RWPE2 (cell line): ENCODE measurements at regions not wholly inside any gene's neighbourhood (a gene's known extent, or its start where the extent isn't known, plus 50 kb on each side); places are given as distances from the start of the nearest gene placed in this dataset.

Source experiments
- ATAC-seq: fragments of 200-7000 bp; cut with Tn5 transposase; 3 replicates; pipeline ENCODE4 v1.9.1; 2021; ENCODE audit warnings: low read depth
- DNase-seq: peaks from one replicate; pipeline ENCODE4 v3.0.0-alpha.2; 2020; ENCODE audit warnings: low spot score
- H3K27ac ChIP-seq: fragments of 450-650 bp; 2 replicates; pipeline ENCODE4 v1.5.1; 2017; ENCODE audit warnings: mild to moderate bottlenecking; ENCODE audit not compliant: poor library complexity, severe bottlenecking
- H3K27me3 ChIP-seq: fragments of 250-450 bp; sonication (Bioruptor Pico); 2 replicates; pipeline ENCODE4 v1.5.1; 2021; ENCODE audit warnings: mild to moderate bottlenecking, moderate library complexity; ENCODE audit not compliant: insufficient read depth, poor library complexity, severe bottlenecking
- H3K36me3 ChIP-seq: fragments of 250-450 bp; sonication (Bioruptor Pico); 2 replicates; pipeline ENCODE4 v1.5.1; 2020; ENCODE audit warnings: low read depth, mild to moderate bottlenecking, moderate library complexity
- H3K4me1 ChIP-seq: fragments of 250-450 bp; sonication (Bioruptor Pico); 2 replicates; pipeline ENCODE4 v1.5.1; 2021; ENCODE audit warnings: mild to moderate bottlenecking, moderate library complexity; ENCODE audit not compliant: insufficient read depth, poor library complexity, severe bottlenecking
- H3K4me3 ChIP-seq: fragments of 250-450 bp; sonication (Bioruptor Pico); 2 replicates; pipeline ENCODE4 v1.5.1; 2021; ENCODE audit warnings: mild to moderate bottlenecking, moderate library complexity; ENCODE audit not compliant: severe bottlenecking
- H3K9me3 ChIP-seq: fragments of 250-450 bp; sonication (Bioruptor Pico); 2 replicates; pipeline ENCODE4 v1.5.1; 2021; ENCODE audit warnings: mild to moderate bottlenecking, moderate library complexity; ENCODE audit not compliant: severe bottlenecking
- TF ChIP-seq, protein P1 (sequence below): fragments of 450-650 bp; IDR thresholded peaks from one replicate; pipeline ENCODE4 v1.5.1; 2017; ENCODE audit warnings: mild to moderate bottlenecking, moderate library complexity; ENCODE audit not compliant: poor library complexity, severe bottlenecking

DNA sequence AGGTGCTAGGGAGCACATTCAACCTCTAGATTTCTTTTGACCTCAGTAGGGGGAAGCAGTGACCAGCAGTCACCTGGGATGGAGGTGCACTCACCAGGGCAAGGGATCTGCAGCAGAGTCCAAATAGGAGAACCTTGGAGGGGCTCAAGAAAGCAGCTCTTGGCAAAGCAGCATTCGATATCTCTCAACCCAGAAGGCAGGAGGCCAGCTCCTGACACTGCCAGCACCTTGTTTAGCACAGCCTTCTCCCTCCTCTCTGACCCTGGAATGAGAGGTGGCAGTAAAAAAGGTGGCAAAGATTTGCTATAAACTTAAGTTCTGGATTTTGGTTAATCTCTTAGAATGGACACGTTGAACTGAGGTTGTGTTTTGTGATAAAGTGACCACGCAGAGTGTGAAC, 107.9 kb downstream of the AQP9 start:
- no peak for DNase-seq
- no peak for ATAC-seq
- H3K4me3 ChIP-seq: no peak overlapping the region
- H3K4me1 ChIP-seq: no peaks in the 10 kb centered on the region
- no peaks in the 10 kb centered on the region for H3K27me3 ChIP-seq
- H3K9me3 ChIP-seq: no peaks in the 10 kb centered on the region
- TF ChIP-seq, protein P1, sequence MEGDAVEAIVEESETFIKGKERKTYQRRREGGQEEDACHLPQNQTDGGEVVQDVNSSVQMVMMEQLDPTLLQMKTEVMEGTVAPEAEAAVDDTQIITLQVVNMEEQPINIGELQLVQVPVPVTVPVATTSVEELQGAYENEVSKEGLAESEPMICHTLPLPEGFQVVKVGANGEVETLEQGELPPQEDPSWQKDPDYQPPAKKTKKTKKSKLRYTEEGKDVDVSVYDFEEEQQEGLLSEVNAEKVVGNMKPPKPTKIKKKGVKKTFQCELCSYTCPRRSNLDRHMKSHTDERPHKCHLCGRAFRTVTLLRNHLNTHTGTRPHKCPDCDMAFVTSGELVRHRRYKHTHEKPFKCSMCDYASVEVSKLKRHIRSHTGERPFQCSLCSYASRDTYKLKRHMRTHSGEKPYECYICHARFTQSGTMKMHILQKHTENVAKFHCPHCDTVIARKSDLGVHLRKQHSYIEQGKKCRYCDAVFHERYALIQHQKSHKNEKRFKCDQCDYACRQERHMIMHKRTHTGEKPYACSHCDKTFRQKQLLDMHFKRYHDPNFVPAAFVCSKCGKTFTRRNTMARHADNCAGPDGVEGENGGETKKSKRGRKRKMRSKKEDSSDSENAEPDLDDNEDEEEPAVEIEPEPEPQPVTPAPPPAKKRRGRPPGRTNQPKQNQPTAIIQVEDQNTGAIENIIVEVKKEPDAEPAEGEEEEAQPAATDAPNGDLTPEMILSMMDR: no peak
- no peak overlapping the region for H3K27ac ChIP-seq
- H3K36me3 ChIP-seq: no peaks in the 10 kb centered on the region

DNA sequence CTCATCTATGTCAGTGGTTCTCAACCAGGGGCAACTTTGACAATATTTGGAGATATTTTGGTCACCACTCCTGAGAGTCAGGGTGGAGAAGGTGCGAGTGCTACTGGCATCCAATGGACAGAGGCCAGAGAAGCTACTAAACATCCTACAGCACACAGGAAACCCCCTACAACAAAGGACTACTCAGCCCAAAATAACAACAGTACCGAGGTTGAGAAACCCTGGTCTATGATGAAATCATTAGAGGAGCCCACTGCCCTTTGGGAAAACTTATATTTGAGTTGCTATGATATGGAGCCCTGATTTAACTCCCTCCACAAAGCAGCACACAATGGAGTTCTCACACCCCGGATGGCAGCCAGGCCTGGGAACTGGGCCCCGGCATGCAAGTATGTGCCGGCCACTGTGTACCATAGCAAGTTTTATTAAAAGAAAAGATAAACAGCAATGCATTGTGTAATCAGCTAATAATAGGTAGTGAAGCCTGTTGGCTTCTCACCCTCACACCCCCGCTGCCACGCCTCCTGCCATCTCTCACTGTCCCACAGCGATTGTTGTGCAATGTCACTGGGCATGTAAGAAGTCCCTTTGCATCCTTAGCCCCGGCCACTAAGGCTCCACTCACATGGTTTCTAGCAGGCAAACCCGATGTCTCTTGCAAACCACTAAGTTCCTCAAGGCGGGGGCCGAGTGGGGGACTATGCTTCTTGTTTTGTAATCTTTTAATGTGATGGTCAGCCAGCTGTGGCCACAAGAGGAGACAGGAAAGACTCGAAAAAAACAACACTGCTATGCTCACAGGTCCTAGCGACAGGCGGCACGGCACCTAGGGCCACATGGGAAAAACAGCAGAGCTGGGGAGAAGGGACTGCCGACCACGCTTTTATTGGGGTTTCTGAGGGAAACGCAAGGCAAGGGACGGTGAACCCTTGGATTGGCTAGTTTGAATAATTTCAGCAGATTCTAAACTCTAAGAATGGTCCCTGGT, 110.0 kb downstream of the AQP9 start:
- ATAC-seq (no peak), DNase-seq (no peak)
- H3K27me3 ChIP-seq: no peaks in the 10 kb centered on the region
- no peaks in the 10 kb centered on the region for H3K36me3 ChIP-seq
- H3K9me3 ChIP-seq: no peaks in the 10 kb centered on the region
- TF ChIP-seq, protein P1: no peak
- no peak overlapping the region for H3K4me3 ChIP-seq
- H3K4me1 ChIP-seq: no peaks in the 10 kb centered on the region
- no peak overlapping the region for H3K27ac ChIP-seq

DNA sequence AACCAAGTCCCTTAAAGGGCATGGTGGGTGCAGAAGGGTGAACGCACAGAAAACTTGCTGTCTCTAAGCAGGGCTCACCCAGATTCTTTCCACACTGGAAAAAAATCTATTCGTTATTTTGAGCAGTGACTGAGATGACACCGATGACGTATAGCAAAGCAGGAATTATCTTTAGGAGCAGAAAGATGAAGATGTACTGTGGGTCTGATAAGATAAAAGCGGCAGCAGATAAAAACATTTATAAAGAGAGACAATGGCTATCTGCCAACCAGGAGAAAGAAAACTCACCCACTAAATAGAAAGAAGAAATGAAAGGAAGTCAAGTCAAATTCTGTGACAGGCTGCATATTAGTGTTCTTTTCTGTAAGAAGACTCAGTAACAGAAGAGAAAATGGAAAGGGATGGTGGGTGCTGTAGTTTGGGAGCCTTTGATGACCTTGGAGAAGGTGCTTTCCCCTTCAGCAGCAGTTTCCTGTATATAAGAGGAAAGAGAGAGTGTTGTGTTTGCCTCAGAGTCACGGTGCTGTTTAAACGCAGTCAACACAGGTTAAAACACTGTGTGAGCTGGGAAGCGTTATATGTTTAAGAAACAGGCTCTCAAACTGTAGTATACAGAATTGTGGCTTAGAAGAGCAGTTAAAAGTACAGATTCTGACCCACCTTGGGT, 111.6 kb downstream of the AQP9 start:
- no peaks in the 10 kb centered on the region for H3K9me3 ChIP-seq
- H3K4me3 ChIP-seq: no peak overlapping the region
- no peak for DNase-seq
- H3K27ac ChIP-seq: no peak overlapping the region
- H3K27me3 ChIP-seq: no peaks in the 10 kb centered on the region
- TF ChIP-seq, protein P1: no peak
- ATAC-seq: no peak
- H3K36me3 ChIP-seq: no peaks in the 10 kb centered on the region
- H3K4me1 ChIP-seq: no peaks in the 10 kb centered on the region

DNA sequence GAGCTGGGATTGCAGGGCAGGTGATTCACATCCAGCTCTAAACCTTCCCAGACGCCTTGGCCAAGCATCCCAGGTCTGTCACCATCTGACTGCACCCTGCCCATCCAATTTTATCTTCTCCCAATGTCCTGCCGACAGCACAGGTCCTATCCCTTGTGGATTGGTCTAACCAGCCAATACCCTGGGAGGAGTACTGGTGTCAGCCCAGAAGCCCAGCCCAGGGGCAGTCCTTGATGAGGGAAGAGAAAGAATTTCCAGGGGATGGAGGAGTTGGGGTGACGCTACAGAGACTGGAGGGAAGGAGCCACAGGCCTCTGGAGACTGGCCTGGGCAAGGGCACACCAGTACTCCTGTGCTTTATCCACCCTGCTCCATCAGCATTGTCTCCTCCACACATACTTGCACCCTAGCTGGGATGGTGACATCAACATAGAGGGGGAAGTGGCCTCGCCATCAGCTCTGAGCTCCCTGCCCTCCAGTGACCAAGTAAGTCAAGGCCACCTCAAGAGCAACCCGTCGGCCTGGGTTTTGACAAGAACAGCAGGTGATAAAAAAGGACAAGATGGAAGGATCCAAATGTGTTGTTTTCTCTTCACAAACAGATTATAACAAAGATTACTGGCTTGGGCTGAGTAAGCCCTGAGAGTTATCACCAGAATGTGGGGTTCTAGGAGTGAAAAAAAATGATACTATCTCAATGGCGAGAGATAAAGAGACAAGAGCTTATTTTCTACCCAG, 114.6 kb downstream of the AQP9 start:
- H3K36me3 ChIP-seq: no peaks in the 10 kb centered on the region
- ATAC-seq: no peak
- TF ChIP-seq, protein P1: no peak

More for the DNA sequence above, 114.6 kb downstream of the AQP9 start:
- no peaks in the 10 kb centered on the region for H3K9me3 ChIP-seq
- H3K4me3 ChIP-seq: no peak overlapping the region
- no peaks in the 10 kb centered on the region for H3K27me3 ChIP-seq
- no peak for DNase-seq
- no peaks in the 10 kb centered on the region for H3K4me1 ChIP-seq
- H3K27ac ChIP-seq: no peak overlapping the region
